ENCODE measurements at regions not wholly inside any gene's neighbourhood (a gene's known extent, or its start where the extent isn't known, plus 50 kb on each side); places are given as distances from the start of the nearest gene placed in this dataset.

DNA sequence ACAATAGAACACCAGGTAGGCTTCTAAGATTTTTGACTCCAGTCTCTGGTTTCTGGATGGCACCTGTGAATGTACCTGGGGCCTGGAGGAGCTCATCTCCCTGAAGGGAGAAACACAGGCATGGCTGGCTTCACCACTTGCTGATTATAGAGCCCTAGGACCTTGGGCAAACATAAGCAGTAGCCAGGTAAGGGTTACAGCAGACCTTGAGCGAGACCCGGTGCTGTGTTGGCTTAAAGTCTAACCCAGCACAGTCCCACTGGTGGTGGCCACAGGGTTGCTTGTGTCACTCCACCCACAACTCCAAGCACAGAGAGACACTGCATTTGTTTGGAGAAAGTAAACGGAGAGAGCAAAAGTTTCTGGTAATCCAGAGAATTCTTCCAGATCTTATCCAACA is 104.7 kb upstream of the SPOPL start:
- CTCF ChIA-PET, result no interaction called here

DNA sequence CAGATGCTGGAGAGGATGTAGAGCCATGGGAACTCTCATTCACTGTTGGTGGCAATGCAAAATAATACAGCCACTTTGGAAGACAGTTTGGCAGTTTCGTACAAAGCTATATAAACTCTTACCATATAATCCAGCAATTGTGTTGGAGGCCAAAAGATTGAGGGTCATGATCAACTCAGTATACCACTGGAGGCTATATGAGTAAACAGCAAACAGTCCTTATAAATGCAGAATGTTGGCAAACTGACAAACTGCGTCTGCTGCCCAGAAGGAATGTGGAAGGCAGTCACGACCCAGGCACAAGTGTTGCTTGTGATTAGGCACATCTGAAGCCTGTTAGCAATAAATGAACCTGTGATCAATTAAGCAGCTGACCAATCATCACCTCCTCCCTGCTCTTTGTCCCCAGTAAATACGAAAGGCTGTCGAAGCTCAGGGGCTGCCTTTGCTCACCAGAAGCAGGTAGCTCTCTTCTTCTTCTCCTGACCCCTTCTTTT is 98.1 kb upstream of the SPOPL start:
- intact Hi-C loops (cut with micrococcal nuclease), result no loop called here
- no peaks in the 10 kb centered on the region for H3K27me3 ChIP-seq (ENCODE audit: control insufficient read depth in 2 of 2, insufficient read depth in 2 of 2, low read length in 2 of 2)
- no peaks in the 10 kb centered on the region for H3K9me3 ChIP-seq (replicated peaks; ENCODE audit: control insufficient read depth, insufficient read depth, low read length)
- POLR2A ChIA-PET, result no interaction called here
- CTCF ChIA-PET, result no interaction called here
- dilution Hi-C loops (cut with MboI; ENCODE audit: extremely low pct_ligation_motif_present, low sequenced_read_pairs), result no loop called here
- no peaks in the 10 kb centered on the region for H3K9me1 ChIP-seq (replicated peaks; ENCODE audit: control insufficient read depth, extremely low read depth, insufficient read depth, low read length)
- FAIRE-seq (no peak), DNase-seq (ENCODE audit: low read depth, low spot score) (no peak)
- H4K20me1 ChIP-seq (replicated peaks; ENCODE audit: control insufficient read depth, extremely low read depth, insufficient read depth, low read length), result no peaks in the 10 kb centered on the region
- no peaks in the 10 kb centered on the region for H3K36me3 ChIP-seq (ENCODE audit: control insufficient read depth in 2 of 2, extremely low read depth in 1 of 2, insufficient read depth in 2 of 2, low read length in 2 of 2)
- TF ChIP-seq, protein P1, sequence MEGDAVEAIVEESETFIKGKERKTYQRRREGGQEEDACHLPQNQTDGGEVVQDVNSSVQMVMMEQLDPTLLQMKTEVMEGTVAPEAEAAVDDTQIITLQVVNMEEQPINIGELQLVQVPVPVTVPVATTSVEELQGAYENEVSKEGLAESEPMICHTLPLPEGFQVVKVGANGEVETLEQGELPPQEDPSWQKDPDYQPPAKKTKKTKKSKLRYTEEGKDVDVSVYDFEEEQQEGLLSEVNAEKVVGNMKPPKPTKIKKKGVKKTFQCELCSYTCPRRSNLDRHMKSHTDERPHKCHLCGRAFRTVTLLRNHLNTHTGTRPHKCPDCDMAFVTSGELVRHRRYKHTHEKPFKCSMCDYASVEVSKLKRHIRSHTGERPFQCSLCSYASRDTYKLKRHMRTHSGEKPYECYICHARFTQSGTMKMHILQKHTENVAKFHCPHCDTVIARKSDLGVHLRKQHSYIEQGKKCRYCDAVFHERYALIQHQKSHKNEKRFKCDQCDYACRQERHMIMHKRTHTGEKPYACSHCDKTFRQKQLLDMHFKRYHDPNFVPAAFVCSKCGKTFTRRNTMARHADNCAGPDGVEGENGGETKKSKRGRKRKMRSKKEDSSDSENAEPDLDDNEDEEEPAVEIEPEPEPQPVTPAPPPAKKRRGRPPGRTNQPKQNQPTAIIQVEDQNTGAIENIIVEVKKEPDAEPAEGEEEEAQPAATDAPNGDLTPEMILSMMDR (IDR thresholded peaks at IDR 0.05; ENCODE audit: extremely low read depth in 1 of 2, insufficient read depth in 1 of 2, low read depth in 1 of 2, low read length in 2 of 2), result no peak
- TF ChIP-seq FOS (IDR thresholded peaks at IDR 0.05; ENCODE audit: borderline replicate concordance, insufficient read depth, low read length) (no peak), POLR2A (IDR thresholded peaks at IDR 0.05; ENCODE audit: low read depth, low read length) (no peak)
- no peak overlapping the region for H3K4me2 ChIP-seq (ENCODE audit: insufficient read depth, low read length)
- H3K79me2 ChIP-seq (ENCODE audit: control insufficient read depth, insufficient read depth, low read length), result no peaks in the 10 kb centered on the region
- no peak overlapping the region for H3K27ac ChIP-seq (ENCODE audit: insufficient read depth, low read depth, low read length)
- no peaks in the 10 kb centered on the region for H3K4me1 ChIP-seq (ENCODE audit: control insufficient read depth, extremely low read depth, insufficient read depth, low read length)
- no peak overlapping the region for H3K9ac ChIP-seq (replicated peaks; ENCODE audit: extremely low read depth, insufficient read depth, low read length)
- no peak overlapping the region for H3K4me3 ChIP-seq (replicated peaks in 1 of 3; ENCODE audit: insufficient read depth in 1 of 3, low read depth in 1 of 3, low read length in 3 of 3)
- BruUV-seq (replicated peaks), result no TSS peak
- no peak overlapping the region for H2AFZ ChIP-seq (ENCODE audit: low read depth, low read length)

More for the DNA sequence above, 104.7 kb upstream of the SPOPL start:
- no peaks in the 10 kb centered on the region for H3K36me3 ChIP-seq (ENCODE audit: control insufficient read depth in 2 of 2, extremely low read depth in 1 of 2, insufficient read depth in 2 of 2, low read length in 2 of 2)
- no peaks in the 10 kb centered on the region for H3K4me1 ChIP-seq (ENCODE audit: control insufficient read depth, extremely low read depth, insufficient read depth, low read length)
- no peak overlapping the region for H2AFZ ChIP-seq (ENCODE audit: low read depth, low read length)
- intact Hi-C loops (cut with micrococcal nuclease) (no loop called here), dilution Hi-C loops (cut with MboI; ENCODE audit: extremely low pct_ligation_motif_present, low sequenced_read_pairs) (no loop called here)
- DNase-seq (ENCODE audit: low read depth, low spot score), result no peak
- BruUV-seq (replicated peaks), result no TSS peak
- H3K4me3 ChIP-seq (replicated peaks in 1 of 3; ENCODE audit: insufficient read depth in 1 of 3, low read depth in 1 of 3, low read length in 3 of 3), result no peak overlapping the region
- no peak overlapping the region for H3K4me2 ChIP-seq (ENCODE audit: insufficient read depth, low read length)
- H3K27ac ChIP-seq (ENCODE audit: insufficient read depth, low read depth, low read length), result no peak overlapping the region
- FAIRE-seq, result no peak
- TF ChIP-seq JUN (IDR thresholded peaks at IDR 0.05; ENCODE audit: borderline replicate concordance, insufficient read depth, insufficient read length, low read depth) (no peak), GATA2 (IDR thresholded peaks at IDR 0.05; ENCODE audit: insufficient read depth, insufficient read length, low read depth, low read length) (no peak), POLR2AphosphoS5 (IDR thresholded peaks at IDR 0.05; ENCODE audit: insufficient read depth, low read depth, low read length) (no peak), EZH2 (IDR thresholded peaks at IDR 0.05; ENCODE audit: borderline replicate concordance, low read depth, low read length, severe bottlenecking) (no peak), POLR2A (IDR thresholded peaks at IDR 0.05; ENCODE audit: low read depth, low read length) (no peak), MYC (IDR thresholded peaks at IDR 0.05; ENCODE audit: low read depth, low read length) (no peak), FOS (IDR thresholded peaks at IDR 0.05; ENCODE audit: borderline replicate concordance, insufficient read depth, low read length) (no peak)
- TF ChIP-seq, protein P2, sequence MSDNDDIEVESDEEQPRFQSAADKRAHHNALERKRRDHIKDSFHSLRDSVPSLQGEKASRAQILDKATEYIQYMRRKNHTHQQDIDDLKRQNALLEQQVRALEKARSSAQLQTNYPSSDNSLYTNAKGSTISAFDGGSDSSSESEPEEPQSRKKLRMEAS (IDR thresholded peaks at IDR 0.05; ENCODE audit: insufficient read depth, insufficient read length), result no peak
- no peaks in the 10 kb centered on the region for H4K20me1 ChIP-seq (replicated peaks; ENCODE audit: control insufficient read depth, extremely low read depth, insufficient read depth, low read length)
- no peak overlapping the region for H3K9ac ChIP-seq (replicated peaks; ENCODE audit: extremely low read depth, insufficient read depth, low read length)
- no peaks in the 10 kb centered on the region for H3K27me3 ChIP-seq (ENCODE audit: control insufficient read depth in 2 of 2, insufficient read depth in 2 of 2, low read length in 2 of 2)
- H3K9me3 ChIP-seq (replicated peaks; ENCODE audit: control insufficient read depth, insufficient read depth, low read length), result no peaks in the 10 kb centered on the region
- no peaks in the 10 kb centered on the region for H3K79me2 ChIP-seq (ENCODE audit: control insufficient read depth, insufficient read depth, low read length)
- POLR2A ChIA-PET, result no interaction called here
- H3K9me1 ChIP-seq (replicated peaks; ENCODE audit: control insufficient read depth, extremely low read depth, insufficient read depth, low read length), result no peaks in the 10 kb centered on the region

All from endothelial cell of umbilical vein (primary cell).